Globus pallidus (tissue), 1 donor: ENCODE measurements at regions not wholly inside any gene's neighbourhood (a gene's known extent, or its start where the extent isn't known, plus 50 kb on each side); places are given as distances from the start of the nearest gene placed in this dataset.
"Not testable (repeated sequence)": the region's sequence is repeated elsewhere in the genome, so short reads cannot be mapped to it uniquely, and the experiment has no call there.

Experiments used
- DNase-seq: peaks from one replicate; pipeline ENCODE4 v3.0.0-alpha.2; 2015; ENCODE audit warnings: low spot score

DNA sequence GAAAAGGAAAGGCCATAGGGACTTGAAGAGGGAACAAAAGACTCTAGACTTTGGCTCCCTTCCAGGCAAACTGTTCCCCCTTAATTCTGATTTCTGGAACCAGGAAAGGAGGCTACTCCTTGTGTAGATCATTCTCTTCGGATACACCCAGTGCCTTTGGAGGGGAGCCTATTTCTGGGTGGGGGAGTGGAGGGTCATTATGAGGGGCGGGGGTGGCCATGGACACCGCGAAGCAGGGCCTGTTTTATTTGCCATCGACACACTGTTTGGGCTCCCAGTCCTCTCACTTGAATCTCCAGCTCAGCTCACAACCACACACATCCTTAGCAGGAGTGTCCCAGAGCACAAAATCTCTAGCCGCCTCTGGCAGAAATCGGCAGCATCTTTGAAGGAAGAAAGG is 132.3 kb downstream of the PXDC1 start:
- DNase-seq, result no peak

GRCh38 chr6:3618642-3619041 is 132.9 kb downstream of the PXDC1 start:
- DNase-seq, result no peak

GRCh38 chr6:3617681-3618311 is 133.7 kb downstream of the PXDC1 start:
- DNase-seq, result no peak

GRCh38 chr6:3617192-3617631 is 134.3 kb downstream of the PXDC1 start:
- DNase-seq, result no peak

DNA sequence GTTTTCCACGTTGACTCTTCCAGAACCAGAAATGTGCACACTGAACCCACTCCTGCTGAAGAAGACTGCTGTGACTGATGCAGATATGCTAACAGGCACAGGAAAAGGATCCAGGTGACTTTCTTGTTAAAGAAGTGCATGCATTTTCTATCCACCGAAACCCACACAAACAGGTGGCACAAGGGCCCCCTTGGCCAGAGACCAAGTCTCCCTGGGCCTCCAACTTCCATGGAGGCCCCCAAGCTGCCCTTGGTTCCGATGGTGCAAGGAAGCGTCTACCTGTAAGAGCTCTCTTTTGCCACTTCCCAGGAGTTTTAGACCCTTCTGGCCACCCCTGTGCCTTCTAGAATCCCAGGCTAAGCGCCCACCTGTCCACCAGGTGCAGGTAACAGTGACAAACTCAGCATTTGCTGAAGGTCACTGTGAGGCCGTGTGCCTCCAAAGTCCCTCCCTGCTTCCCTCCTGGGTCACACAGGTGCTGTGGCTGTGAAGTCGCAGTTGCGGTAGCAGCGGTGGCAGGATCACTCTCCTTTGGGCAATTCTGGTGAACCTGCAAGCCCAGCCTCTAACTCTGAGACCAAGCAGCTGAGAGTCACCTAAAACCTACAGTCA is 134.8 kb downstream of the PXDC1 start:
- DNase-seq, result no peak

DNA sequence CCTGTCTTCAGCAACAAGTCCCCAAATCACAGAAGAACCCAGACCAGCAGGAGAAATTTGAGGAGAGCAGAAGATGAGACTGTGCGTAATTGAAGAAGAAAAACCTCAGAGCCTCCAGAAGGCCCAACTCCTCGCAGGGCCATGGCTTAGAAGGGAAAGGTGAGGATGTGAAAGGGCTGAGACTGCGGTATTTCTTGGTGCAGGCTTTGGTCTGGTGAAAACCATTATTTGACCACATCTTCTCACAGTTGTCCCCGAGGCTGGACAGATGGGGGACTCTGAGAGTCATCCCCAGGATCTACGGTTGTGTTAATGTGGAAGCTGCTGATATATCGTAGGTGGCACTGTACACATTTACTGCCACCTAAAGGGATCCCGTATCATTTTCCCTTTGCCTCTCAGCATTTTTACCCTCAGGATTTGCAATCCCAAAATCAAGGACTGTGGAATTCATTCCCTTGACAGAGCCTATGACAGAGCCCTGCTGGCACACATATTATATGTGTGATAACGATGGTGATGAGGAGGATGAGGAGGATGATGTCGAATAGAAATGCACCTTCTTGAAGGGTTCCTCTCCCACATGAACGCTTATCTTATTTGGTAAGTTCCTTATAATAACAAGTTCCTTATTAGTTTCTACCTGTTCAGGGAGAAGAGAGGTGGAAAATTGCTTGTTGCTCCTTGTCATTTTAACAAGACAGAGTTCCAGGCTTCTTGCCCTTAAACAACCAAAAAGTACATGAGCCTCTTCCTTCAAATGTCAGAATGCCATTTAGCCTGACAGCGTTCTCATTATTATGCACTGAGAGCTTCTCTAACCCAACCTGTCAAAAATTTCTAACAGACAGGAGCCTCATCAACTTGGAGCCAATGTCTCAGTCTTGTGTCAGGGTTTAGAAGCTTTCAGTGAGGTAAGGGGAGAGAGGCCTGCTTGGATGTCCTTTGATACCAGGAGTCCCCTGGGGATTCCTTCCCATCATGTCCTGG is 135.8 kb downstream of the PXDC1 start:
- DNase-seq, result no peak

GRCh38 chr6:3614918-3615317 is 136.6 kb downstream of the PXDC1 start:
- no peak for DNase-seq

DNA sequence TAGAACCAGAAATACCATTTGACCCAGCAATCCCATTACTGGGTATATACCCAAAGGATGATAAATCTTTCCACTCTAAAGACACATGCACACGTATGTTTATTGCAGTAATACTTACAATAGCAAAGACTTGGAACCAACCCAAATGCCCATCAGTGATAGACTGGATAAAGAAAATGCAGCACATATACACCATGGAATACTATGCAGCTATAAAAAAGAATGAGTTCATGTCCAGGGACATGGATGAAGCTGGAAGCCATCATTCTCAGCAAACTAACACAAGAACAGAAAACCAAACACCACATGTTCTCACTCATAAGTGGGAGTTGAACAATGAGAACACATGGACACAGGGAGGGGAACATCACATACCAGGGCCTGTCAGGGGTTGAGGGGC is 137.9 kb downstream of the PXDC1 start:
- DNase-seq, result not testable (repeated sequence)

- DNase-seq, result no peak
These were observed 139.0 kb downstream of the PXDC1 start for GRCh38 chr6:3612341-3613041.

GRCh38 chr6:3610921-3611320 is 140.6 kb downstream of the PXDC1 start:
- DNase-seq, result no peak

DNA sequence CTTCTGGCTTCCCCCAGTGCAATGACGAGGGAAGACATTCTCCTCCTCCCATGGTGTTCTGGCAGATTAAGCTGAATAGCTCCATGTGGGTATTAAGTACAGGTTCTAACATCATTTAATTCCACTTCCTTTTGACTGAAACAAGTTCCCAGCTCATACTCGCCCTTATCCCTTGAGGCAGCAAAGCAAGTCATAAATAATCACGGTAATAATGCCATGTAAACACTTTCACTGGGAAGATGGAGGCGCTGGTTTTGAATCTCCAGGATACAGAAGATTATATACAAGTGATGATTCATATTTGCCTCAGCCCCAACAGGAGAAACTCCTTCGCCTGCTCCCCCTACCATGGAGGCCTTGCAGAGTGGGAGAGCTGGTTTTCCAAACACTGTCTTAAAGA is 141.3 kb downstream of the PXDC1 start:
- DNase-seq, result no peak

GRCh38 chr6:3609388-3609787 is 142.1 kb downstream of the PXDC1 start:
- DNase-seq, result no peak

- DNase-seq, result no peak
These were observed 143.4 kb downstream of the PXDC1 start for GRCh38 chr6:3608159-3608558.

- DNase-seq, result no peak
These were observed 143.9 kb downstream of the PXDC1 start for GRCh38 chr6:3607599-3607998.

DNA sequence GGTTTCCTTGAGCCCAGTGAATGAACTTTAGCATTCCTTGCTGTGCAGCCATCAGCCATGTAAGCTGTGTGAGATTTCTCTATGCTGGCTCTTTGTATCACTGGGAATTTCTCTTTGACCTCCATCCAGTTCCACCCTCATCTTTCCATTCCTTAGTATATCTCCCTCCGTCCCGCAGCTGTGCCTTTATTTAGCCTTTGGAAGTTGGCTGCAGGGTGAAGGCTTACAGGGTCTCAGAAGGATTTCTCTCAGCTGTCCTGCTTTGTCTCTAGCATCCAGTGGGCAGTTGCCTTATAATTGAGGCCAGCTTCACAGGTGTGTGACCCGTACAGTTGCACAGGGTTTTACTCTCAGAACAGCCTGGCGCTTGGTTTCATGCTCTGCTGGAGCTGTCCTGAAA is 144.3 kb downstream of the PXDC1 start:
- no peak for DNase-seq

GRCh38 chr6:3603340-3604130 is 146.7 kb upstream of the SLC22A23 start:
- no peak for DNase-seq

DNA sequence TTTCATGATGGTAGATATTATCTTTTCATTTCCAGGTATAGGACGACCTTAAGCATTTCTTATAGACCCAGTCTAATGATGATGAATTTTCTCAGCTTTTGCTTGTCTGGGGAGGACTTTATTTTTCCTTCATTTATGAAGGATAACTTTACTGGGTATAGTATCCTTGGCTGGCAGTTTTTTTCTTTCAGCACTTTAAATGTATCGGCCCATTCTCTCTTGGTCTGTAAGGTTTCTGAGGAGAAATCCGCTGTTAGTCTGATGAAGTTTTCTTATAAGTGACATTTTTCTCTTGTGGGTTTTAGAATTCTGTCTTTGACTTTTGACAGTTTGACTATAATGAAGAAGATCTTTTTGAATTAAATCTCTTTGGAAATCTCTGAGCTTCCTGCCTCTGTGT is 144.7 kb upstream of the SLC22A23 start:
- no peak for DNase-seq

DNA sequence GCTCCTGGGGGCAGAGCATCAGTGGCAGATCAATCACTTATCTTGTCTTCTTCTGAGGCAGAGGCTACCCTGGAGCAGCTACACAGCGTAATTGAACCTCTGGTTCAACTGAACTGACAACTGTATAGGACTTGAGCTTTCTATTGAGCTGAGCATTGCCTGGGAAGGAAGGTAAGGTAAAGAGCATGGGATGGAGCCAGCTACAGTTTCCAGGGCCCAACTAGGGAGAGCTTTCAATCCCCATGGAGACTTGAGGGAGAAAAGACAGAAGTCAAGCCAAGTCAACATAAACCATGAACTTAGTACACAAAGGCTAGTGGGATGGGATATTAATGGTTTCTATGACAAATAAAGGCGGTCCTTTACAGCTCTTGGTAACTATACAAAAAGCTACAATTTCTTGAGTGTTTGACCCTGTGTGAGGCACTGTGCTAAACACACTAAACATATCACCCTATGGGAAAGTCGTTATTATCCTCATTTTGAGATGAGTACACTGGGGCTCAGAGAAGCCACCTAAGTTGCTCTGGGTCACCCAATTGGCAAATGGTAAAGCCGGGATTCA is 140.7 kb upstream of the SLC22A23 start:
- DNase-seq, result no peak

- no peak for DNase-seq
These were observed 139.9 kb upstream of the SLC22A23 start for GRCh38 chr6:3596766-3597165.

- DNase-seq, result no peak
These were observed 137.4 kb upstream of the SLC22A23 start for GRCh38 chr6:3594201-3594600.

- DNase-seq, result no peak
These were observed 136.3 kb upstream of the SLC22A23 start for GRCh38 chr6:3593161-3593560.
